ENCODE measurements at regions not wholly inside any gene's neighbourhood (a gene's known extent, or its start where the extent isn't known, plus 50 kb on each side); places are given as distances from the start of the nearest gene placed in this dataset.
"Not testable (repeated sequence)": the region's sequence is repeated elsewhere in the genome, so short reads cannot be mapped to it uniquely, and the experiment has no call there.

- DNase-seq: no peak
Observed at GRCh38 chr9:16290169-16290568, 580.3 kb downstream of the BNC2 start.

GRCh38 chr9:16291921-16292320, 578.5 kb downstream of the BNC2 start:
- DNase-seq: no peak

GRCh38 chr9:16293610-16294009, 576.9 kb downstream of the BNC2 start:
- DNase-seq: no peak

- DNase-seq: no peak
Observed at GRCh38 chr9:16294133-16294770, 576.2 kb downstream of the BNC2 start.

GRCh38 chr9:16294940-16295339, 575.5 kb downstream of the BNC2 start:
- not testable (repeated sequence) for DNase-seq

GRCh38 chr9:16299368-16299767, 571.1 kb downstream of the BNC2 start:
- DNase-seq: not testable (repeated sequence)

- DNase-seq: no peak
Observed at GRCh38 chr9:16303506-16303905, 567.0 kb downstream of the BNC2 start.

- DNase-seq: no peak
Observed at GRCh38 chr9:16304301-16304700, 566.2 kb downstream of the BNC2 start.

- DNase-seq: no peak
Observed at GRCh38 chr9:16306586-16306985, 563.9 kb downstream of the BNC2 start.

- no peak for DNase-seq
Observed at GRCh38 chr9:16307626-16308195, 562.8 kb downstream of the BNC2 start.

GRCh38 chr9:16308645-16309044, 561.8 kb downstream of the BNC2 start:
- DNase-seq: no peak

- DNase-seq: no peak
Observed at GRCh38 chr9:16309082-16309468, 561.4 kb downstream of the BNC2 start.

GRCh38 chr9:16309469-16310271, 560.8 kb downstream of the BNC2 start:
- no peak for DNase-seq

GRCh38 chr9:16310278-16311110, 560.0 kb downstream of the BNC2 start:
- no peak for DNase-seq

- DNase-seq: no peak
Observed at GRCh38 chr9:16312116-16312515, 558.4 kb downstream of the BNC2 start.

GRCh38 chr9:16312962-16313546, 557.4 kb downstream of the BNC2 start:
- no peak for DNase-seq

- DNase-seq: no peak
Observed at GRCh38 chr9:16314476-16314875, 556.0 kb downstream of the BNC2 start.

GRCh38 chr9:16315720-16316119, 554.8 kb downstream of the BNC2 start:
- DNase-seq: no peak

GRCh38 chr9:16316456-16316855, 554.0 kb downstream of the BNC2 start:
- no peak for DNase-seq

GRCh38 chr9:16316911-16317817, 553.3 kb downstream of the BNC2 start:
- no peak for DNase-seq

- no peak for DNase-seq
Observed at GRCh38 chr9:16318516-16319060, 551.9 kb downstream of the BNC2 start.
